SU-DHL-6 (cell line): ENCODE measurements at regions not wholly inside any gene's neighbourhood (a gene's known extent, or its start where the extent isn't known, plus 50 kb on each side); places are given as distances from the start of the nearest gene placed in this dataset.
"Not testable (repeated sequence)": the region's sequence is repeated elsewhere in the genome, so short reads cannot be mapped to it uniquely, and the experiment has no call there.

Experiments used
- H2AFZ ChIP-seq: fragments of 200-600 bp; sonication (generic); 2 replicates; pipeline ENCODE4 v1.6.1; 2014; ENCODE audit warnings: low read depth, mild to moderate bottlenecking, moderate library complexity, mixed read lengths, antibody characterized with exemption, low read length; ENCODE audit not compliant: severe bottlenecking
- H3F3A ChIP-seq: fragments of 200-600 bp; shearing (Covaris generic); 2 replicates; pipeline ENCODE4 v1.6.0; 2016; ENCODE audit warnings: antibody characterized with exemption, mild to moderate bottlenecking; ENCODE audit not compliant: insufficient read depth
- H3K27ac ChIP-seq: fragments of 200-600 bp; sonication (generic); 2 replicates; pipeline ENCODE4 v1.5.1; 2016; ENCODE audit warnings: low read depth, mild to moderate bottlenecking, low read length, moderate library complexity, mixed read lengths
- H3K27me3 ChIP-seq: fragments of 200-600 bp; sonication (generic), shearing (Covaris generic); 2 replicates; pipeline ENCODE4 v1.6.0; 2014; ENCODE audit warnings: mild to moderate bottlenecking, low read length
- H3K36me3 ChIP-seq: fragments of 200-600 bp; sonication (generic); 2 replicates; pipeline ENCODE4 v1.6.1; 2014; ENCODE audit warnings: mild to moderate bottlenecking, low read length, mixed read lengths
- H3K4me2 ChIP-seq: fragments of 300-600, 200-600 bp; shearing (Covaris generic), sonication (generic); 2 replicates; pipeline ENCODE4 v1.6.0; 2014; ENCODE audit warnings: low read length, low read depth, mild to moderate bottlenecking; ENCODE audit not compliant: poor library complexity, severe bottlenecking
- H3K4me3 ChIP-seq: fragments of 200-600 bp; sonication (generic); 2 replicates; pipeline ENCODE4 v1.5.1; 2014; ENCODE audit warnings: antibody characterized with exemption, low read length, mild to moderate bottlenecking, mixed read lengths; ENCODE audit not compliant: insufficient read depth, poor library complexity, severe bottlenecking
- H3K79me2 ChIP-seq: fragments of 200-600 bp; sonication (generic); 2 replicates; pipeline ENCODE4 v1.6.1; 2014; ENCODE audit warnings: mild to moderate bottlenecking, low read length, moderate library complexity; ENCODE audit not compliant: insufficient read depth
- H3K9ac ChIP-seq: fragments of 200-600 bp; sonication (generic); 2 replicates; pipeline ENCODE4 v1.7.0; 2014; ENCODE audit warnings: mild to moderate bottlenecking, low read length
- H3K9me2 ChIP-seq: fragments of 200-600 bp; sonication (generic); replicated peaks from 2 replicates; pipeline ENCODE4 v1.6.1; 2014; ENCODE audit warnings: low read length; ENCODE audit not compliant: insufficient read depth
- H3K9me3 ChIP-seq: fragments of 200-600 bp; sonication (generic); 2 replicates; pipeline ENCODE4 v1.6.1; 2014; ENCODE audit warnings: low read length, mixed read lengths; ENCODE audit not compliant: insufficient read depth
- H4K20me1 ChIP-seq: fragments of 200-600 bp; sonication (generic); 2 replicates; pipeline ENCODE4 v1.6.1; 2014; ENCODE audit warnings: low read depth, mild to moderate bottlenecking, antibody characterized with exemption, low read length, moderate library complexity, mixed read lengths
- CTCF ChIP-seq: fragments of 200-600 bp; sonication (generic); IDR thresholded peaks from one replicate; pipeline ENCODE4 v1.5.1; 2017; ENCODE audit warnings: antibody characterized with exemption, mild to moderate bottlenecking, low read length, moderate library complexity; ENCODE audit not compliant: insufficient read depth, poor library complexity, severe bottlenecking
- EZH2phosphoT487 ChIP-seq: fragments of 200-600 bp; sonication (generic), shearing (Covaris generic); conservative IDR thresholded peaks from 2 replicates; pipeline ENCODE4 v1.6.1; 2018; ENCODE audit warnings: mild to moderate bottlenecking, antibody characterized with exemption, low read length, moderate library complexity, mixed read lengths

- no peaks in the 10 kb centered on the region for H3K79me2 ChIP-seq
- H3K4me2 ChIP-seq: no peak overlapping the region
- no peak for TF ChIP-seq EZH2phosphoT487
- TF ChIP-seq CTCF: no peak
- H4K20me1 ChIP-seq: no peaks in the 10 kb centered on the region
- no peaks in the 10 kb centered on the region for H3F3A ChIP-seq
- H3K36me3 ChIP-seq: no peaks in the 10 kb centered on the region
- no peak overlapping the region for H2AFZ ChIP-seq
- no peak overlapping the region for H3K9ac ChIP-seq
- H3K4me3 ChIP-seq: no peak overlapping the region
- no peaks in the 10 kb centered on the region for H3K9me3 ChIP-seq
- H3K27ac ChIP-seq: no peak overlapping the region
- H3K9me2 ChIP-seq: no peaks in the 10 kb centered on the region
- H3K27me3 ChIP-seq: no peaks in the 10 kb centered on the region
Observed at GRCh38 chr12:78568321-78569020, 296.1 kb upstream of the SYT1 start.

- no peak overlapping the region for H2AFZ ChIP-seq
- H3K9me2 ChIP-seq: no peaks in the 10 kb centered on the region
- H3K9ac ChIP-seq: no peak overlapping the region
- no peaks in the 10 kb centered on the region for H3K79me2 ChIP-seq
- no peaks in the 10 kb centered on the region for H3F3A ChIP-seq
- no peak overlapping the region for H3K27ac ChIP-seq
- H3K4me2 ChIP-seq: no peak overlapping the region
- no peaks in the 10 kb centered on the region for H3K9me3 ChIP-seq
- H4K20me1 ChIP-seq: no peaks in the 10 kb centered on the region
- H3K4me3 ChIP-seq: no peak overlapping the region
- TF ChIP-seq EZH2phosphoT487 (no peak), CTCF (no peak)
- H3K36me3 ChIP-seq: no peaks in the 10 kb centered on the region
- H3K27me3 ChIP-seq: no peaks in the 10 kb centered on the region
Observed at GRCh38 chr12:78571953-78572352, 292.6 kb upstream of the SYT1 start.

- H3K27ac ChIP-seq, H3K9me3 ChIP-seq, H3K9ac ChIP-seq, H3K4me2 ChIP-seq, H3K79me2 ChIP-seq, H3K4me3 ChIP-seq, H3K27me3 ChIP-seq, H3F3A ChIP-seq, H3K36me3 ChIP-seq, H2AFZ ChIP-seq, H3K9me2 ChIP-seq, H4K20me1 ChIP-seq: not testable (repeated sequence)
Observed at GRCh38 chr12:78575208-78575607, 289.4 kb upstream of the SYT1 start.

- no peaks in the 10 kb centered on the region for H3K9me3 ChIP-seq
- no peaks in the 10 kb centered on the region for H3K9me2 ChIP-seq
- H2AFZ ChIP-seq: no peak overlapping the region
- no peaks in the 10 kb centered on the region for H3K79me2 ChIP-seq
- no peaks in the 10 kb centered on the region for H3K36me3 ChIP-seq
- no peak overlapping the region for H3K9ac ChIP-seq
- H3K27ac ChIP-seq: no peak overlapping the region
- TF ChIP-seq EZH2phosphoT487: no peak
- no peak for TF ChIP-seq CTCF
- no peak overlapping the region for H3K4me3 ChIP-seq
- no peaks in the 10 kb centered on the region for H3K27me3 ChIP-seq
- no peak overlapping the region for H3K4me2 ChIP-seq
- no peaks in the 10 kb centered on the region for H3F3A ChIP-seq
- H4K20me1 ChIP-seq: no peaks in the 10 kb centered on the region
Observed at GRCh38 chr12:78579846-78580245, 284.7 kb upstream of the SYT1 start.
